22Rv1 (cell line): ENCODE measurements at regions not wholly inside any gene's neighbourhood (a gene's known extent, or its start where the extent isn't known, plus 50 kb on each side); places are given as distances from the start of the nearest gene placed in this dataset.

Experiments
- ZFX ChIP-seq: fragments of 450-650 bp; IDR thresholded peaks from 2 replicates; pipeline ENCODE4 v1.6.1; 2017; ENCODE audit warnings: antibody characterized with exemption, borderline replicate concordance
- TF ChIP-seq, protein P1 (sequence below): fragments of 450-650 bp; IDR thresholded peaks from 2 replicates; pipeline ENCODE4 v1.5.1; 2017; ENCODE audit warnings: mild to moderate bottlenecking

DNA sequence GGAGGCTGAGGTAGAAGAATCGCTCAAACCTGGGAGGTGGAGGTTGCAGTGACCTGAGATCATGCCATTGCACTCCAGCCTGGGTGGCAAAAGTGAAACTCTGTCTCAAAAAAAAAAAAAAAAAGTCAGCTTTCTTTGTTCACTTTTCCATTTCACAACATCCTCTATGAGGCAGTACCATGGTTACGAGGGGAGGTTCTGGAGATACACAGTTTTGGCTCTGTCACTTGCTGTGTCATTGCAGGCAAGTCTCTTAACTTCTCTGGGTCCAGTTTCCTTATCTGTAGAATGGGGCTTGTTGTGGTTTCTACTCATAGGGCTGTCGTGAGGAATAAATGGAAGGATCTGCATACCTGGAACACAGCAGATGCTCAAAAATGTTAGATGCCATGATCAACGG is 75.6 kb upstream of the SLC24A4 start:
- TF ChIP-seq, protein P1, sequence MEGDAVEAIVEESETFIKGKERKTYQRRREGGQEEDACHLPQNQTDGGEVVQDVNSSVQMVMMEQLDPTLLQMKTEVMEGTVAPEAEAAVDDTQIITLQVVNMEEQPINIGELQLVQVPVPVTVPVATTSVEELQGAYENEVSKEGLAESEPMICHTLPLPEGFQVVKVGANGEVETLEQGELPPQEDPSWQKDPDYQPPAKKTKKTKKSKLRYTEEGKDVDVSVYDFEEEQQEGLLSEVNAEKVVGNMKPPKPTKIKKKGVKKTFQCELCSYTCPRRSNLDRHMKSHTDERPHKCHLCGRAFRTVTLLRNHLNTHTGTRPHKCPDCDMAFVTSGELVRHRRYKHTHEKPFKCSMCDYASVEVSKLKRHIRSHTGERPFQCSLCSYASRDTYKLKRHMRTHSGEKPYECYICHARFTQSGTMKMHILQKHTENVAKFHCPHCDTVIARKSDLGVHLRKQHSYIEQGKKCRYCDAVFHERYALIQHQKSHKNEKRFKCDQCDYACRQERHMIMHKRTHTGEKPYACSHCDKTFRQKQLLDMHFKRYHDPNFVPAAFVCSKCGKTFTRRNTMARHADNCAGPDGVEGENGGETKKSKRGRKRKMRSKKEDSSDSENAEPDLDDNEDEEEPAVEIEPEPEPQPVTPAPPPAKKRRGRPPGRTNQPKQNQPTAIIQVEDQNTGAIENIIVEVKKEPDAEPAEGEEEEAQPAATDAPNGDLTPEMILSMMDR, result no peak
- TF ChIP-seq ZFX, result no peak
